ENCODE measurements at regions not wholly inside any gene's neighbourhood (a gene's known extent, or its start where the extent isn't known, plus 50 kb on each side); places are given as distances from the start of the nearest gene placed in this dataset.

GRCh38 chr11:119933584-119933983 lies 204.3 kb downstream of the TRIM29 start:
- Histone ChIP-seq H3K36me3 (no peaks in the 10 kb centered on the region), H3K27me3 (peaks cover 0 to 1% (median 0%) of the 10 kb centered on the region in 3 donors), H3K27ac (no peak overlapping the region), H3K4me3 (no peak overlapping the region), H3K4me1 (no peaks in the 10 kb centered on the region), H3K9me3 (no peaks in the 10 kb centered on the region)
- DNase-seq: peak; percentile 14
- intact Hi-C loops (cut with DNase I): no loop called here
- 44 to 59% methylated on average over 5 of the region's 5 CpGs for WGBS, 2 donors
- TF ChIP-seq POLR2A (IDR thresholded peaks at IDR 0.05): no peak
- TF ChIP-seq POLR2AphosphoS5 (IDR thresholded peaks at IDR 0.05): no peak
- TF ChIP-seq EP300 (IDR thresholded peaks at IDR 0.05): no peak
- no peak for TF ChIP-seq CTCF (IDR thresholded peaks at IDR 0.05)

DNA sequence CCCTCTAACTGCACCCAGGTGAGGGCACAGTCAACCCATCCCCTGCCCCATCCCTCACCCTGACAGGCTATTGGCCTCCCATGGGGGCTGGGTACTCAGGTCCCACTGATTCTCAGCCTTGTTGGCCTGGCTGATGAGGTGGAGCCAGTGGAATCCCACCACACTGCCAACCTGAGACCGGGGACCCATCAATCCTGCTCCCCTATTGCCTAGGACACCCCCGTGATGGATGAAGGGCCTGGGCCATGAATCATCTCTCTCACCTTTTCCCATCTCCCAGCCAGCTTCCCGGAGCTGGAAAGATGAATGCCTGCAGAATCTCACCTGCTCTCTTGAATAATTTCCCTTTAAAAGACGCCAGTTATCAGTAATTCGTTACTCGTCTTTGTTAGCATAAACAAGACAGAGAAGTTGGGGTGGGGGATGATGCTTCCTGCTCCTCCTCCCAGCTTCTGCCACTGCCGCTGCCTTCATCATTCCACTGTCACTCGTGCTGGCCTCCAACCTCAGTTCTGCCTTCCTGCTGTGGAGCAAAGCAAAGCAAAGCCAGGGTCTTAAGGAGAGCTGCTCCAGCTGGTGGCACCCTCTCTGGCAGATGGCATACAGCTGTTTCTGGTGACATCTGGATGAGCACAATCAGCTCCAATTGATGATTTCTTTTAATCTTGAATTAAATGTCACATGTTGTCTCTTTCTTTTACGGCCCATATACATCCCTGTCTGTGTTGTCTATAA lies 204.0 kb upstream of the NECTIN1 start:
- intact Hi-C loops (cut with DNase I): no loop called here
- no peak for TF ChIP-seq POLR2A (IDR thresholded peaks at IDR 0.05)
- no peak for TF ChIP-seq POLR2AphosphoS5 (IDR thresholded peaks at IDR 0.05)
- no peak for TF ChIP-seq CTCF (IDR thresholded peaks at IDR 0.05)
- no peak for TF ChIP-seq EP300 (IDR thresholded peaks at IDR 0.05)
- Histone ChIP-seq H3K36me3 (no peaks in the 10 kb centered on the region), H3K4me1 (no peaks in the 10 kb centered on the region), H3K27ac (no peak overlapping the region), H3K9me3 (no peaks in the 10 kb centered on the region), H3K27me3 (no peaks in the 10 kb centered on the region), H3K4me3 (no peak overlapping the region)
- peak; percentile 32 for DNase-seq
- WGBS, 2 donors: 56 to 77% methylated on average over 9 of the region's 9 CpGs

DNA sequence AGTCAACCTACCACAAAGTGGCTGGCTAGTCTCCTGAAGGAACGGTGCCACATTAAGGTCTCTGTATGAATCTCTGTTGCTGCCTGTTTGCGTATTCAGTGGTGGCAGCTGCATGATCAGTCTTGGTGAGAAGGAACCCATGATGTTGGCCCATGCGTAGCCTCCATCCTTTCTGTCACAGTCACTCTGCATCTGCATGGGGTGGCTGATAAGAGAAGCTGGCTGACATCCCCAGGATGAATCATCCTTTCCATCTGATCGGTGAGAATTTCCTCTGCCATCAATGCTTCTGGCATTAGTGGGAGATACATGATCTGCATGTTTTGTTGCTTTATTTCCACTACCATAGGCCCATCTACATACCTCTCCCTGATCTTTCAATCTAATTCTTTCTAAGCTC lies 199.0 kb upstream of the NECTIN1 start:
- intact Hi-C loops (cut with DNase I): no loop called here
- no peaks in the 10 kb centered on the region for H3K36me3 ChIP-seq

GRCh38 chr11:119924017-119924416 lies 195.0 kb upstream of the NECTIN1 start:
- no peak for DNase-seq
- intact Hi-C loops (cut with DNase I): no loop called here
- H3K4me1 ChIP-seq: no peaks in the 10 kb centered on the region
- WGBS, 2 donors: 76 to 84% methylated on average over 5 of the region's 5 CpGs
- H3K9me3 ChIP-seq: no peaks in the 10 kb centered on the region
- no peaks in the 10 kb centered on the region for H3K36me3 ChIP-seq
- peaks cover 0 to 36% (median 5%) of the 10 kb centered on the region in 3 donors for H3K27me3 ChIP-seq
- H3K27ac ChIP-seq: no peak overlapping the region
- TF ChIP-seq POLR2AphosphoS5 (IDR thresholded peaks at IDR 0.05) (no peak), EP300 (IDR thresholded peaks at IDR 0.05) (no peak), POLR2A (IDR thresholded peaks at IDR 0.05) (no peak), CTCF (IDR thresholded peaks at IDR 0.05) (no peak)
- no peak overlapping the region for H3K4me3 ChIP-seq

More for the DNA sequence above, 199.0 kb upstream of the NECTIN1 start:
- Histone ChIP-seq H3K4me1 (no peaks in the 10 kb centered on the region), H3K27ac (no peak overlapping the region), H3K4me3 (no peak overlapping the region), H3K9me3 (no peaks in the 10 kb centered on the region), H3K27me3 (no peaks in the 10 kb centered on the region)
- DNase-seq: no peak
- no peak for TF ChIP-seq EP300 (IDR thresholded peaks at IDR 0.05)
- TF ChIP-seq POLR2AphosphoS5 (IDR thresholded peaks at IDR 0.05): no peak
- TF ChIP-seq POLR2A (IDR thresholded peaks at IDR 0.05): no peak
- TF ChIP-seq CTCF (IDR thresholded peaks at IDR 0.05): no peak
- 94% methylated on average over 4 of the region's 4 CpGs for WGBS, 2 donors

GRCh38 chr11:119921571-119921970 lies 192.6 kb upstream of the NECTIN1 start:
- H3K36me3 ChIP-seq: no peaks in the 10 kb centered on the region
- WGBS, 2 donors: 90 to 95% methylated on average over 8 of the region's 8 CpGs
- intact Hi-C loops (cut with DNase I): no loop called here
- H3K27ac ChIP-seq: no peak overlapping the region
- peaks cover 0 to 45% (median 5%) of the 10 kb centered on the region in 3 donors for H3K27me3 ChIP-seq
- DNase-seq: no peak
- H3K9me3 ChIP-seq: no peaks in the 10 kb centered on the region
- H3K4me3 ChIP-seq: no peak overlapping the region
- no peaks in the 10 kb centered on the region for H3K4me1 ChIP-seq
- no peak for TF ChIP-seq POLR2A (IDR thresholded peaks at IDR 0.05)
- no peak for TF ChIP-seq CTCF (IDR thresholded peaks at IDR 0.05)
- TF ChIP-seq EP300 (IDR thresholded peaks at IDR 0.05): no peak
- no peak for TF ChIP-seq POLR2AphosphoS5 (IDR thresholded peaks at IDR 0.05)
